ENCODE measurements at regions not wholly inside any gene's neighbourhood (a gene's known extent, or its start where the extent isn't known, plus 50 kb on each side); places are given as distances from the start of the nearest gene placed in this dataset.

DNA sequence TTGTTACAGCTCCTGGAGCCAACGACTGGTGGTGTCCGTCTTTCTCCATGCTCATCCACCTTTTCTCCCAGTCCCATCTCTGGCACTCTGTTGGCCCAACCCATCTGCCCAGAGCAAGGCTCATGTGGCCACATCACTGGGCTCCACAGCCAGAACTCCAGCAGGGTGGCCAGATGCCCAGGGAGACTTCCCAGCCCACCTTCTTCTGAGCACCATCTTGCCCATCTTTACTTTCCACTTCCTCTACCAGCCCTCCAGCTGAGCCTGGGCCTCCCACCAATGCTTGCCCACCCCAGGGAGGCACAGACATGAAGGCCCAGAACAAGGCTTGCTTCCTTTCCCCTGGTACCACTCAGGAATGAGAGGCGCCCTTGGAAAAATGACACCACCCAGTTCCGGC lies 116.8 kb downstream of the BUD13 start:
- TF ChIP-seq, protein P1, sequence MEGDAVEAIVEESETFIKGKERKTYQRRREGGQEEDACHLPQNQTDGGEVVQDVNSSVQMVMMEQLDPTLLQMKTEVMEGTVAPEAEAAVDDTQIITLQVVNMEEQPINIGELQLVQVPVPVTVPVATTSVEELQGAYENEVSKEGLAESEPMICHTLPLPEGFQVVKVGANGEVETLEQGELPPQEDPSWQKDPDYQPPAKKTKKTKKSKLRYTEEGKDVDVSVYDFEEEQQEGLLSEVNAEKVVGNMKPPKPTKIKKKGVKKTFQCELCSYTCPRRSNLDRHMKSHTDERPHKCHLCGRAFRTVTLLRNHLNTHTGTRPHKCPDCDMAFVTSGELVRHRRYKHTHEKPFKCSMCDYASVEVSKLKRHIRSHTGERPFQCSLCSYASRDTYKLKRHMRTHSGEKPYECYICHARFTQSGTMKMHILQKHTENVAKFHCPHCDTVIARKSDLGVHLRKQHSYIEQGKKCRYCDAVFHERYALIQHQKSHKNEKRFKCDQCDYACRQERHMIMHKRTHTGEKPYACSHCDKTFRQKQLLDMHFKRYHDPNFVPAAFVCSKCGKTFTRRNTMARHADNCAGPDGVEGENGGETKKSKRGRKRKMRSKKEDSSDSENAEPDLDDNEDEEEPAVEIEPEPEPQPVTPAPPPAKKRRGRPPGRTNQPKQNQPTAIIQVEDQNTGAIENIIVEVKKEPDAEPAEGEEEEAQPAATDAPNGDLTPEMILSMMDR (conservative IDR thresholded peaks at IDR 0.05): no peak
- no peak for DNase-seq (ENCODE audit: low read depth, low spot score)
- H3K4me3 Mint-ChIP-seq: no peak overlapping the region
- no peaks in the 10 kb centered on the region for H3K27me3 Mint-ChIP-seq (ENCODE audit: low read depth)
- H3K36me3 Mint-ChIP-seq (ENCODE audit: low read depth): no peaks in the 10 kb centered on the region
- no peak overlapping the region for H3K27ac Mint-ChIP-seq (ENCODE audit: unreplicated experiment)
- peaks cover 4% of the 10 kb centered on the region for H3K9me3 Mint-ChIP-seq
- H3K4me1 Mint-ChIP-seq: no peaks in the 10 kb centered on the region

DNA sequence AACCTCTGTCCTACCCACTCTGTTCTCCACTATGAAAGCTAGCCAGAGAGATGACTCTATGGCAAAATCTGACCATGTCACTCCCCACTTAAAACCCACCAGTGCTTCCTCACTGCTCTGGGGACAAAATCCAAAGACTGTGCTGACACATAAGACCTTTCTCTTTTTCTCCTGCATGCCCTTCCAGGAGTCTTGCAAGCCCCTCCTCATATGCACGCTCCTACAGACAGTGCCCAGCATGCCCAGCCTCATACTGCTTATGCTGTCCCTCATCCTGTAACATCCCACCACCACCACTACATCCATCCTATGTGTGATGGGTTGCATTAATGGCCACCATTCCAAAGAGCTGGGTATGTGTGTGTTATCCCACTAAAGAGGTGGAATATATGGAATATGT lies 118.3 kb downstream of the BUD13 start:
- no peaks in the 10 kb centered on the region for H3K4me1 Mint-ChIP-seq
- H3K27me3 Mint-ChIP-seq (ENCODE audit: low read depth): no peaks in the 10 kb centered on the region
- TF ChIP-seq, protein P1 (conservative IDR thresholded peaks at IDR 0.05): no peak
- H3K4me3 Mint-ChIP-seq: no peak overlapping the region
- H3K36me3 Mint-ChIP-seq (ENCODE audit: low read depth): no peaks in the 10 kb centered on the region
- peaks cover 4% of the 10 kb centered on the region for H3K9me3 Mint-ChIP-seq
- DNase-seq (ENCODE audit: low read depth, low spot score): no peak
- no peak overlapping the region for H3K27ac Mint-ChIP-seq (ENCODE audit: unreplicated experiment)

DNA sequence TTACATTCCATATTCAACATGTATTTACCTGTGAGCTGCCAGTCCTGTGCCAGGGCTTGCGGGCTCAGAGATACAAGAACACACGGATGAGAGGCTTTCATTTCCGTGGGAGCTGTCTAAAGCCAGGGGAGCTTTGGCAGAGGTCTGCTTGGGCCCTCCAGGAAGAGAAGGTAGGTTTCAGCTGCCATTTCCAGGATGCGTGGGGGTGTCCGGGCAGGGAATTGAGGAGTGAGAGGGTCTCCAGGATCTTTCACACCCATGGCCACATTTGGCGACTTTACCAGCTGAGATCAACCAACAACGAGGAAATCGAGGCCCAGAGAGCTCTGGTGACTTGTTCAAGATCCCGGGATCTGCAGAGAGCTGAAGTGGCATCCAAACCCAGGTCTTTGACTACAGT lies 119.6 kb downstream of the BUD13 start:
- no peaks in the 10 kb centered on the region for H3K27me3 Mint-ChIP-seq (ENCODE audit: low read depth)
- DNase-seq (ENCODE audit: low read depth, low spot score): no peak
- H3K27ac Mint-ChIP-seq (ENCODE audit: unreplicated experiment): no peak overlapping the region
- H3K4me1 Mint-ChIP-seq: no peaks in the 10 kb centered on the region
- no peak overlapping the region for H3K4me3 Mint-ChIP-seq
- no peaks in the 10 kb centered on the region for H3K36me3 Mint-ChIP-seq (ENCODE audit: low read depth)
- H3K9me3 Mint-ChIP-seq: peaks cover 4% of the 10 kb centered on the region
- TF ChIP-seq, protein P1 (conservative IDR thresholded peaks at IDR 0.05): no peak

DNA sequence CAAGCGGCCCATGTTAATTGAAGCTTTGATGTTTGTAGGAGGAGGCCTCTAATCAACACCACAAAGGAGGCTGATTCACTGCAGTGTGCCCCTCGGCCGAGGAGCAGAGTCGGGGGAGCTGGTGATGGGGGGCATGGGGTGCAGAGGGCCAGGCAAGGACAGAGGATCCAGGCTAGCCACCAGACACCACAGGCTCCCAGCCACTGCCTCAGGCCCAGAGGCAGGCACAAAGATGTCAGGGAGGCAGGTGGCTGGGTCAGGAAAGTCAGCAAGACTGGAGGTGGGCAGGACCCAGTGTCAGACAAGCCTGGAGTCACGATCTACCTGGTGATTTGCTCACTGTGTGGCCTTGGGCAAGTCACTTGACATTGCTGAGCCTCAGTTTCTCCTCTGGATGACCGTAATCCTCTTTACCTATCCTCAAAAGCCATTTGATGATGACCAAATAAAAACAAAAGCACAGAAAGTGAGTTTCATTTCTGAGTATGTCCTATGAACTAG lies 121.0 kb downstream of the BUD13 start:
- no peaks in the 10 kb centered on the region for H3K27me3 Mint-ChIP-seq (ENCODE audit: low read depth)
- H3K36me3 Mint-ChIP-seq (ENCODE audit: low read depth): no peaks in the 10 kb centered on the region
- peaks cover 4% of the 10 kb centered on the region for H3K9me3 Mint-ChIP-seq
- H3K4me3 Mint-ChIP-seq: no peak overlapping the region
- TF ChIP-seq, protein P1 (conservative IDR thresholded peaks at IDR 0.05): no peak
- DNase-seq (ENCODE audit: low read depth, low spot score): no peak
- no peak overlapping the region for H3K27ac Mint-ChIP-seq (ENCODE audit: unreplicated experiment)
- no peaks in the 10 kb centered on the region for H3K4me1 Mint-ChIP-seq

DNA sequence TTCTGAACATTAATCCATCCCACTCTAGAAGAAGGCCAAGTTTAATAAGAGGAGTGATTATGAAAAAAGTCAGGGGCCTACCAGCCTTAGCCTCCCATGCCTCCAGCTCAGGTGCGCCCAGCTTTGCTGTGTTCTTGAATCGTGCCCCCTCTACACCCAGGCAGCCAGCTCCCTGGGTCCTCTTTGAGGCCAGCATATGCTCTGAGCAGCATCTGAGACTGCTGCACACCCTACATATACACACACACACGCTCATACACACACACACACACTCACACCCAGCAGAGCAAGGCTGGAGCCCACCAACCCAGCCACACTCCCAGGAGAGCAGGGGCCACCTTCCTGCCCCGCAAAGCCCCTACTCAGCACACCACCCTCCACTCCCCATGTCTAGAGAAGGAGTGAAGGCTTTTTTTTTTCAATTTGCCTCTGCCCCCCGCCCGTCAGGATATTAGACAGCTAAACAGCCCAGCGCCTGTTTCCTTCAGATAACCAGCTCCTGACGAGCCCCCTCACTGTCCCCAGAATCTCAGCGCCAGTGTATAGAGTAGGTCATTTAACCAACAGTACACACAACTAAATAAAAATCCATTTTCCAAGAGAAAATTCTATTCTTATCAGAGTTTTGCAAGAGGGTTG lies 121.6 kb downstream of the BUD13 start:
- no peak for DNase-seq (ENCODE audit: low read depth, low spot score)
- Mint-ChIP-seq H3K36me3 (ENCODE audit: low read depth) (no peaks in the 10 kb centered on the region), H3K4me1 (no peaks in the 10 kb centered on the region), H3K27ac (ENCODE audit: unreplicated experiment) (no peak overlapping the region), H3K9me3 (peaks cover 4% of the 10 kb centered on the region), H3K27me3 (ENCODE audit: low read depth) (no peaks in the 10 kb centered on the region), H3K4me3 (no peak overlapping the region)
- TF ChIP-seq, protein P1 (conservative IDR thresholded peaks at IDR 0.05): no peak
